HepG2 (cell line): ENCODE measurements at regions not wholly inside any gene's neighbourhood (a gene's known extent, or its start where the extent isn't known, plus 50 kb on each side); places are given as distances from the start of the nearest gene placed in this dataset.

Source experiments
- WIZ ChIP-seq: sonication (generic); formaldehyde crosslinking; IDR thresholded peaks from 2 replicates; pipeline ENCODE4 v1.5.1; 2020; ENCODE audit warnings: mild to moderate bottlenecking, missing genetic modification reagents
- ZNF431 ChIP-seq: sonication (generic); formaldehyde crosslinking; IDR thresholded peaks from 2 replicates; pipeline ENCODE4 v1.9.0; 2022; ENCODE audit warnings: missing genetic modification reagents, low read depth, mild to moderate bottlenecking, borderline replicate concordance

DNA sequence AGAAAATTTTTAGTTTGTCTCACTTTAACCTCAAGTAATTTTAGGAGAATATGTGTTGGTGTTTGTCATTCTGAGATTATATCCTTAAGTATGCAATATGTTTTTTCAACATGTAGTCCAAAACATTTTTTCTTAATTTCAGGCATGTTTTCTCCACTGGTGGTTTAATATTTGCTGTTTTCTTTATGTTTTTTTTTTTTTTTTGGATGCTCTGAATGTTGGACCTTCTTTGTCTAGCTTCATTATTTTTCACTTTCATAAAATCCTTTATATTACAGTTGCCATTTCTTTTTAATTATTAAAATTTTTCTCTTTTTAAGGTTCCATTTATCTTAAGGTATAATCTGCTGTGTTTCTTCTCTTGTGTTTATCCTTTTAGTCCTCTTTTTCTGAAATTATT is 342.2 kb upstream of the DUSP10 start:
- TF ChIP-seq ZNF431 (CRISPR knock-in tag) (no peak), WIZ (CRISPR knock-in tag) (no peak)
